KMS-11 (cell line): ENCODE measurements at regions not wholly inside any gene's neighbourhood (a gene's known extent, or its start where the extent isn't known, plus 50 kb on each side); places are given as distances from the start of the nearest gene placed in this dataset.
"Not testable (repeated sequence)": the region's sequence is repeated elsewhere in the genome, so short reads cannot be mapped to it uniquely, and the experiment has no call there.

Source experiments
- H2AFZ ChIP-seq: fragments of 200-600 bp; sonication (generic); 2 replicates; pipeline ENCODE4 v1.6.1; 2016; ENCODE audit warnings: antibody characterized with exemption, mixed run types, low read depth
- H3K27ac ChIP-seq: fragments of 200-600 bp; sonication (generic); 2 replicates; pipeline ENCODE4 v1.6.1; 2016; ENCODE audit warnings: mild to moderate bottlenecking, mixed run types
- H3K27me3 ChIP-seq: fragments of 200-600 bp; sonication (generic); 2 replicates; pipeline ENCODE4 v1.6.1; 2017; ENCODE audit warnings: mild to moderate bottlenecking, low read depth, mixed run types, moderate library complexity; ENCODE audit not compliant: insufficient read depth
- H3K36me3 ChIP-seq: fragments of 200-600 bp; sonication (generic); 2 replicates; pipeline ENCODE4 v1.6.1; 2017; ENCODE audit warnings: mild to moderate bottlenecking, mixed run types; ENCODE audit not compliant: insufficient read depth
- H3K4me1 ChIP-seq: fragments of 200-600 bp; sonication (generic); 2 replicates; pipeline ENCODE4 v1.6.1; 2016; ENCODE audit warnings: mild to moderate bottlenecking, low read depth, mixed run types; ENCODE audit not compliant: poor library complexity, severe bottlenecking
- H3K4me2 ChIP-seq: fragments of 200-600 bp; sonication (generic); 2 replicates; pipeline ENCODE4 v1.7.0; 2016; ENCODE audit warnings: mild to moderate bottlenecking, mixed run types
- H3K4me3 ChIP-seq: fragments of 200-600 bp; sonication (generic); IDR thresholded peaks from 2 replicates; pipeline ENCODE4 v1.6.1; 2017; ENCODE audit warnings: low read depth, low read length, mixed read lengths; ENCODE audit not compliant: insufficient read depth
- H3K79me2 ChIP-seq: fragments of 200-600 bp; sonication (generic); 2 replicates; pipeline ENCODE4 v1.6.1; 2016; ENCODE audit warnings: low read depth, mixed run types; ENCODE audit not compliant: insufficient read depth
- H3K9ac ChIP-seq: fragments of 200-600 bp; sonication (generic); 2 replicates; pipeline ENCODE4 v1.6.1; 2016; ENCODE audit warnings: mild to moderate bottlenecking, mixed run types
- H4K20me1 ChIP-seq: fragments of 200-600 bp; sonication (generic); 2 replicates; pipeline ENCODE4 v1.6.1; 2016; ENCODE audit warnings: mild to moderate bottlenecking, mixed run types; ENCODE audit not compliant: insufficient read depth
- TF ChIP-seq, protein P1 (sequence below): fragments of 200-600 bp; sonication (generic); conservative IDR thresholded peaks from 2 replicates; pipeline ENCODE4 v1.6.1; 2017; ENCODE audit warnings: low read depth, mild to moderate bottlenecking, antibody characterized with exemption, low read length, moderate library complexity, mixed read lengths

DNA sequence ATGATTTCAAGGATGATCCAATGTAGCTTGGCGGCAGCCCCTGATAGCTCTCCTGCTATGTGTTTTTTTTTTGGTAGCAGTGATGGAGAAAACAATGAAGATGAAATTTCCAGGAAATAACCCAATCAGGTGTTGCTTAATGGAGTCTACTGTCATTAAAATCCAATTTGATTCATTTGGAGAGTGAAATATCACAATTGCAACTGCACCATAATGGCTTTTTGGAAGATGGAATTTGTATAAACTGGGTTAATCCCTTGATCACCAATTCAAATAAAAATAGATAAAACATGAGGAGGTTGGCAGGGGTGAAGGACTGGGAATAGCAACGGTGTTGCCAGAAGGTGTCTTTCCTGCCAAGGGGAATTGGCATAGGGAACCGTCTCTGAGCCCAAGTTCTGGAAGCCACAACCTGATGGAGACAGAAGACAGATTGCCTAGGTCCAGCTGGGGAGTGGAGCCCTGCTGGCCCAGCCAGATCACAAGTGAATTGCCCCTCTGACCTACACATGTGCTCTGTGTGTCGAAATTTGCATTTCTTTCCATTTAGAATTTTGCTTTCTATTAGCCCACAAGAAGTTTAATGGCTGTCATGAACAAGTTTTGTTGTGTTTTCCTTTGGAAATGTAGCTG lies 170.3 kb upstream of the SPRED2 start:
- H3K27ac ChIP-seq = no peak overlapping the region

DNA sequence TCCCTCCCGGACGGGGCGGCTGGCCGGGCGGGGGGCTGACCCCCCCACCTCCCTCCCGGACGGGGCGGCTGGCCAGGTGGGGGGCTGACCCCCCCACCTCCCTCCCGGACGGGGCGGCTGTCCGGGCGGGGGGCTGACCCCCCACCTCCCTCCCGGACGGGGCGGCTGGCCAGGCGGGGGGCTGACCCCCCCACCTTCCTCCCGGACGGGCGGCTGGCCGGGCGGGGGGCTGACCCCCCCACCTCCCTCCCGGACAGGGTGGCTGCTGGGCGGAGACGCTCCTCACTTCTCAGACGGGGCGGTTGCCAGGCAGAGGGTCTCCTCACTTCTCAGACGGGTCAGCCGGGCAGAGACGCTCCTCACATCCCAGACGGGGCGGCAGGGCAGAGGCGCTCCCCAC lies 168.5 kb upstream of the SPRED2 start:
- not testable (repeated sequence) for H3K27ac ChIP-seq, H3K79me2 ChIP-seq, H4K20me1 ChIP-seq, H3K36me3 ChIP-seq, H3K4me3 ChIP-seq, H3K9ac ChIP-seq, H2AFZ ChIP-seq, H3K4me2 ChIP-seq, H3K27me3 ChIP-seq
- H3K4me1 ChIP-seq = peaks cover 20% of the 10 kb centered on the region

More for the DNA sequence above, 170.3 kb upstream of the SPRED2 start:
- no peaks in the 10 kb centered on the region for H3K79me2 ChIP-seq
- no peaks in the 10 kb centered on the region for H3K27me3 ChIP-seq
- TF ChIP-seq, protein P1, sequence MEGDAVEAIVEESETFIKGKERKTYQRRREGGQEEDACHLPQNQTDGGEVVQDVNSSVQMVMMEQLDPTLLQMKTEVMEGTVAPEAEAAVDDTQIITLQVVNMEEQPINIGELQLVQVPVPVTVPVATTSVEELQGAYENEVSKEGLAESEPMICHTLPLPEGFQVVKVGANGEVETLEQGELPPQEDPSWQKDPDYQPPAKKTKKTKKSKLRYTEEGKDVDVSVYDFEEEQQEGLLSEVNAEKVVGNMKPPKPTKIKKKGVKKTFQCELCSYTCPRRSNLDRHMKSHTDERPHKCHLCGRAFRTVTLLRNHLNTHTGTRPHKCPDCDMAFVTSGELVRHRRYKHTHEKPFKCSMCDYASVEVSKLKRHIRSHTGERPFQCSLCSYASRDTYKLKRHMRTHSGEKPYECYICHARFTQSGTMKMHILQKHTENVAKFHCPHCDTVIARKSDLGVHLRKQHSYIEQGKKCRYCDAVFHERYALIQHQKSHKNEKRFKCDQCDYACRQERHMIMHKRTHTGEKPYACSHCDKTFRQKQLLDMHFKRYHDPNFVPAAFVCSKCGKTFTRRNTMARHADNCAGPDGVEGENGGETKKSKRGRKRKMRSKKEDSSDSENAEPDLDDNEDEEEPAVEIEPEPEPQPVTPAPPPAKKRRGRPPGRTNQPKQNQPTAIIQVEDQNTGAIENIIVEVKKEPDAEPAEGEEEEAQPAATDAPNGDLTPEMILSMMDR = no peak
- peaks cover 38% of the 10 kb centered on the region for H3K4me1 ChIP-seq
- no peak overlapping the region for H3K4me2 ChIP-seq
- H3K36me3 ChIP-seq = no peaks in the 10 kb centered on the region
- no peak overlapping the region for H3K4me3 ChIP-seq
- no peak overlapping the region for H2AFZ ChIP-seq
- no peak overlapping the region for H3K9ac ChIP-seq
- H4K20me1 ChIP-seq = no peaks in the 10 kb centered on the region

DNA sequence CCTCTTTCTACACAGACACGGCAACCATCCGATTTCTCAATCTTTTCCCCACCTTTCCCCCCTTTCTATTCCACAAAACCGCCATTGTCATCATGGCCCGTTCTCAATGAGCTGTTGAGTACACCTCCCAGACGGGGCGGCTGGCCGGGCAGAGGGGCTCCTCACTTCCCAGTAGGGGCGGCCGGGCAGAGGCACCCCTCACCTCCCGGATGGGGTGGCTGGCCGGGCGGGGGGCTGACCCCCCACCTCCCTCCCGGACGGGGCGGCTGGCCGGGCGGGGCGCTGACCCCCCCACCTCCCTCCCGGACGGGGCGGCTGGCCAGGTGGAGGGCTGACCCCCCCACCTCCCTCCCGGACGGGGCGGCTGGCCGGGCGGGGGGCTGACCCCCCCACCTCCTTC lies 168.0 kb upstream of the SPRED2 start:
- H3K4me2 ChIP-seq, H3K9ac ChIP-seq: not testable (repeated sequence)

DNA sequence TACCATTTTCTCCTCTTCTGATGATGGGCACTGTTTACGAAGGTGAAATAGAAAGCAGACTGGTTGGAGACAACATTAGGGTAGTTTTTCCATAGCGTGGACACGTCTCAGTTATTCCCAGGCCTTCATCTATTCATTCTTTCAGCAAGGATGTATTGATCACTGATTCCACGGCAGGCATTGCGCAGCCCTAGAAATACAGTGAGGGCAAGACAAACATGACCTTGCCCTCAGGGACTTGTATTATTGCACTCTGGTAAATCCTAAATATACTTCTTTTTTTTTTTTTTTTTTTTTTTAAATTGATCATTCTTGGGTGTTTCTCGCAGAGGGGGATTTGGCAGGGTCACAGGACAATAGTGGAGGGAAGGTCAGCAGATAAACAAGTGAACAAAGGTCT lies 167.3 kb upstream of the SPRED2 start:
- no peaks in the 10 kb centered on the region for H4K20me1 ChIP-seq
- H3K4me2 ChIP-seq = no peak overlapping the region
- no peak overlapping the region for H3K27ac ChIP-seq
- TF ChIP-seq, protein P1 = no peak
- no peaks in the 10 kb centered on the region for H3K79me2 ChIP-seq
- H3K27me3 ChIP-seq = no peaks in the 10 kb centered on the region
- H3K4me3 ChIP-seq = no peak overlapping the region
- no peak overlapping the region for H2AFZ ChIP-seq
- peaks cover 8% of the 10 kb centered on the region for H3K4me1 ChIP-seq
- no peak overlapping the region for H3K9ac ChIP-seq
- no peaks in the 10 kb centered on the region for H3K36me3 ChIP-seq

More for the DNA sequence above, 168.0 kb upstream of the SPRED2 start:
- H3K79me2 ChIP-seq, H3K27ac ChIP-seq, H3K36me3 ChIP-seq, H4K20me1 ChIP-seq, H3K4me3 ChIP-seq, H2AFZ ChIP-seq, H3K27me3 ChIP-seq: not testable (repeated sequence)
- H3K4me1 ChIP-seq = peaks cover 15% of the 10 kb centered on the region

DNA sequence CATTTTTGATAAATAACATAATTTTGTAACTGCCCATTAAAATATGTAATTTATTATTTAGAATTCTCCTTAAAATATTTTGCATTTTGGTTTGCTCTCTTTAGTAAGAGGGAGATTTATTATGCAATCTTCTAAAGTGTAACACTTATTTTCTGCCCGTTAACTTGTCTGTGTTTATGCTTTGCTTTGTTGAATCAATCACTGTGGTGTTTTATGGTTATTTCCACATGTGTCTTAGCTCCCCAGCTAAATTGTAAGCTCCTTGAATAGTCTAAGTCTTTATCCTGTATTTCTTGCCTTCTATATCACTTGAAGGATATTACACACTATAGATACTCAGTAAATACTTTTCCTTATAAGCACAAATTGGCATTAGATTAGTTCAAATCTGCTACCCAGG lies 166.6 kb upstream of the SPRED2 start:
- H3K27ac ChIP-seq = no peak overlapping the region
- no peaks in the 10 kb centered on the region for H4K20me1 ChIP-seq
- H3K36me3 ChIP-seq = no peaks in the 10 kb centered on the region
- TF ChIP-seq, protein P1 = no peak
- no peak overlapping the region for H3K9ac ChIP-seq
- no peak overlapping the region for H3K4me3 ChIP-seq
- no peaks in the 10 kb centered on the region for H3K27me3 ChIP-seq
- H3K79me2 ChIP-seq = no peaks in the 10 kb centered on the region
- H3K4me1 ChIP-seq = peaks cover under 1% of the 10 kb centered on the region
- no peak overlapping the region for H3K4me2 ChIP-seq
- H2AFZ ChIP-seq = no peak overlapping the region
